Natural killer cell (primary cell): ENCODE measurements at regions not wholly inside any gene's neighbourhood (a gene's known extent, or its start where the extent isn't known, plus 50 kb on each side); places are given as distances from the start of the nearest gene placed in this dataset.

Source experiments
- ATAC-seq, 3 donors: fragments of 150-1000 bp in 2 of 3; fragments of 200-7000 bp in 1 of 3; cut with Tn5 transposase; 1 replicate in 1 of 3; 2 replicates in 2 of 3; pipeline ENCODE4 v1.10.0; 2021; ENCODE audit warnings: mild to moderate bottlenecking in 2 of 3, moderate library complexity in 2 of 3
- DNase-seq, 2 donors: peaks; one replicate each; pipeline versions ENCODE4 v3.0.0 to v3.0.0-alpha.2; 2013 to 2021; ENCODE audit warnings: mixed read lengths in 1 of 2
- H3K27ac ChIP-seq: one replicate; pipeline ENCODE4 v1.5.1; 2013; ENCODE audit warnings: mild to moderate bottlenecking, low read length
- H3K27me3 ChIP-seq: one replicate; pipeline ENCODE4 v1.6.1; 2013; ENCODE audit warnings: low read length; ENCODE audit not compliant: control insufficient read depth, insufficient read depth
- H3K36me3 ChIP-seq: one replicate; pipeline ENCODE4 v1.6.1; 2013; ENCODE audit warnings: low read length; ENCODE audit not compliant: control insufficient read depth, insufficient read depth
- H3K4me1 ChIP-seq: one replicate; pipeline ENCODE4 v1.6.1; 2013; ENCODE audit warnings: low read length; ENCODE audit not compliant: control insufficient read depth, insufficient read depth
- H3K4me3 ChIP-seq: one replicate; pipeline ENCODE4 v1.5.1; 2013; ENCODE audit warnings: low read length
- H3K9me3 ChIP-seq: one replicate; pipeline ENCODE4 v1.6.1; 2013; ENCODE audit warnings: low read length; ENCODE audit not compliant: control insufficient read depth, insufficient read depth
- H3K27ac Mint-ChIP-seq, 2 donors: one replicate each; pipeline ENCODE4 v1.8.0; 2022; ENCODE audit warnings: mild to moderate bottlenecking in 2 of 2, mixed read lengths in 2 of 2, moderate library complexity in 1 of 2
- H3K27me3 Mint-ChIP-seq, 2 donors: one replicate each; pipeline ENCODE4 v1.8.0; 2022; ENCODE audit warnings: low read depth in 2 of 2, mixed read lengths in 2 of 2
- H3K36me3 Mint-ChIP-seq: one replicate; pipeline ENCODE4 v1.8.0; 2022; ENCODE audit warnings: mixed read lengths
- H3K4me1 Mint-ChIP-seq, 2 donors: one replicate each; pipeline ENCODE4 v1.8.0; 2022; ENCODE audit warnings: mixed read lengths in 2 of 2
- H3K4me3 Mint-ChIP-seq: one replicate; pipeline ENCODE4 v1.8.0; 2022; ENCODE audit warnings: mild to moderate bottlenecking, moderate library complexity, mixed read lengths
- H3K9me3 Mint-ChIP-seq, 2 donors: one replicate each; pipeline ENCODE4 v1.8.0; 2022; ENCODE audit warnings: mixed read lengths in 2 of 2
- CTCF ChIP-seq: fragments of 200-600 bp; IDR thresholded peaks from one replicate; pipeline ENCODE4 v1.8.0; 2022; ENCODE audit warnings: antibody characterized with exemption
- WGBS: methylation state at CpG from one replicate; pipeline ENCODE4 v1.1.7; 2013; ENCODE audit warnings: missing lambda C conversion rate; ENCODE audit not compliant: insufficient coverage; 5-methylcytosine and 5-hydroxymethylcytosine counted together
- intact Hi-C: fragments of 100-400 bp; cut with micrococcal nuclease; formaldehyde crosslinking; loops from one replicate; pipeline ENCODE4 v1.14.2; 2022

GRCh38 chr19:28553764-28554163, 659.2 kb downstream of the UQCRFS1 start:
- H3K4me1 Mint-ChIP-seq, result peaks cover 76 to 83% of the 10 kb centered on the region in 2 donors
- peak overlapping the region; percentile 65 for H3K4me3 Mint-ChIP-seq
- H3K36me3 Mint-ChIP-seq, result no peaks in the 10 kb centered on the region
- no peaks in the 10 kb centered on the region for H3K27me3 Mint-ChIP-seq
- peaks cover 55% of the 10 kb centered on the region for H3K4me1 ChIP-seq
- H3K4me3 ChIP-seq, result no peak overlapping the region
- ATAC-seq (no peak), DNase-seq (no peak)
- H3K27me3 ChIP-seq, result no peaks in the 10 kb centered on the region
- peaks cover 0 to 2% of the 10 kb centered on the region in 2 donors for H3K9me3 Mint-ChIP-seq
- peak overlapping the region; percentile 51 for H3K27ac ChIP-seq
- no peaks in the 10 kb centered on the region for H3K9me3 ChIP-seq
- H3K36me3 ChIP-seq, result no peaks in the 10 kb centered on the region
- 80% methylated on average over 2 of the region's 2 CpGs for WGBS
- TF ChIP-seq CTCF, result no peak
- H3K27ac Mint-ChIP-seq, result peak overlapping the region; percentile 90 to 95
- intact Hi-C loops, result loop anchor here (5.0 kb wide), 1 partner anchor 51 kb away; no protein-coding TSS in a partner anchor

GRCh38 chr19:28553005-28553404, 659.9 kb downstream of the UQCRFS1 start:
- intact Hi-C loops, result loop anchor here (5.0 kb wide), 1 partner anchor 51 kb away; no protein-coding TSS in a partner anchor
- ATAC-seq (peak; percentile 31 to 74 (median 57)), DNase-seq (peak; percentile 10 to 29)
- Histone ChIP-seq H3K4me1 (peaks cover 55% of the 10 kb centered on the region), H3K27ac (peak overlapping the region; percentile 51), H3K4me3 (no peak overlapping the region), H3K9me3 (no peaks in the 10 kb centered on the region), H3K36me3 (no peaks in the 10 kb centered on the region), H3K27me3 (no peaks in the 10 kb centered on the region)
- TF ChIP-seq CTCF, result no peak
- Mint-ChIP-seq H3K4me3 (peak overlapping the region; percentile 35), H3K27me3 (no peaks in the 10 kb centered on the region), H3K9me3 (peaks cover 0 to 2% of the 10 kb centered on the region in 2 donors), H3K36me3 (no peaks in the 10 kb centered on the region), H3K27ac (peak overlapping the region; percentile 90 to 95), H3K4me1 (peaks cover 76 to 83% of the 10 kb centered on the region in 2 donors)
- WGBS, result 50% methylated on average over 5 of the region's 5 CpGs

GRCh38 chr19:28549680-28550277, 663.2 kb downstream of the UQCRFS1 start:
- H3K4me3 Mint-ChIP-seq, result no peak overlapping the region
- DNase-seq (no peak), ATAC-seq (no peak)
- TF ChIP-seq CTCF, result no peak
- H3K4me1 ChIP-seq, result peaks cover 39% of the 10 kb centered on the region
- no peaks in the 10 kb centered on the region for H3K9me3 ChIP-seq
- 81% methylated on average over 7 of the region's 7 CpGs for WGBS
- peaks cover 0 to 2% of the 10 kb centered on the region in 2 donors for H3K9me3 Mint-ChIP-seq
- H3K36me3 ChIP-seq, result no peaks in the 10 kb centered on the region
- no peaks in the 10 kb centered on the region for H3K27me3 Mint-ChIP-seq
- H3K27me3 ChIP-seq, result no peaks in the 10 kb centered on the region
- intact Hi-C loops, result loop anchor here (5.0 kb wide), 1 partner anchor 47 kb away; no protein-coding TSS in a partner anchor
- H3K4me3 ChIP-seq, result no peak overlapping the region
- no peak overlapping the region for H3K27ac ChIP-seq
- H3K4me1 Mint-ChIP-seq, result peaks cover 51 to 55% of the 10 kb centered on the region in 2 donors
- no peaks in the 10 kb centered on the region for H3K36me3 Mint-ChIP-seq
- no peak overlapping the region for H3K27ac Mint-ChIP-seq
